Fibroblast of lung (primary cell): ENCODE measurements at regions not wholly inside any gene's neighbourhood (a gene's known extent, or its start where the extent isn't known, plus 50 kb on each side); places are given as distances from the start of the nearest gene placed in this dataset.

ENCODE experiments used
- DNase-seq, 2 donors: peaks; one replicate each; pipeline versions ENCODE4 v3.0.0 to v3.0.0-alpha.2; 2010; ENCODE audit warnings: low read depth in 2 of 2
- H2AFZ ChIP-seq: 2 replicates; pipeline ENCODE4 v1.5.1; 2012; ENCODE audit warnings: low read length, control low read depth, inconsistent platforms
- H3K27ac ChIP-seq: 2 replicates; pipeline ENCODE4 v1.5.1; 2011; ENCODE audit warnings: low read length, control low read depth; ENCODE audit not compliant: insufficient read depth
- H3K27me3 ChIP-seq: 2 replicates; pipeline ENCODE4 v1.5.1; 2011; ENCODE audit warnings: mild to moderate bottlenecking, low read length; ENCODE audit not compliant: control insufficient read depth, insufficient read depth
- H3K36me3 ChIP-seq: 2 replicates; pipeline ENCODE4 v1.5.1; 2011; ENCODE audit warnings: low read length; ENCODE audit not compliant: control insufficient read depth, insufficient read depth
- H3K4me1 ChIP-seq: 2 replicates; pipeline ENCODE4 v1.5.1; 2011; ENCODE audit warnings: low read length; ENCODE audit not compliant: control insufficient read depth, insufficient read depth; ENCODE audit errors: extremely low read depth
- H3K4me2 ChIP-seq: 2 replicates; pipeline ENCODE4 v1.5.1; 2011; ENCODE audit warnings: low read length, control low read depth; ENCODE audit not compliant: insufficient read depth; ENCODE audit errors: extremely low read depth
- H3K4me3 ChIP-seq, 4 experiments: fragments of 200-600 bp in 1 of 4; sonication (generic) in 1 of 4; replicated peaks in 1 of 4; 2 replicates each; pipeline ENCODE4 v1.5.1; 2011 to 2016; ENCODE audit warnings: low read length in 4 of 4, low read depth in 3 of 4, mild to moderate bottlenecking in 3 of 4, control low read depth in 2 of 4, inconsistent platforms in 1 of 4, mixed read lengths in 1 of 4; ENCODE audit not compliant: insufficient read depth in 1 of 4; ENCODE audit errors: control extremely low read depth in 1 of 4
- H3K79me2 ChIP-seq: 2 replicates; pipeline ENCODE4 v1.5.1; 2012; ENCODE audit warnings: mild to moderate bottlenecking, low read length, inconsistent platforms; ENCODE audit not compliant: control insufficient read depth, insufficient read depth
- H3K9ac ChIP-seq: 2 replicates; pipeline ENCODE4 v1.5.1; 2011; ENCODE audit warnings: mild to moderate bottlenecking, low read length, control low read depth; ENCODE audit not compliant: insufficient read depth
- H3K9me3 ChIP-seq: 2 replicates; pipeline ENCODE4 v1.5.1; 2012; ENCODE audit warnings: low read depth, low read length; ENCODE audit not compliant: control insufficient read depth, insufficient read depth
- H4K20me1 ChIP-seq: 2 replicates; pipeline ENCODE4 v1.5.1; 2011; ENCODE audit warnings: low read length; ENCODE audit not compliant: control insufficient read depth, insufficient read depth; ENCODE audit errors: extremely low read depth
- EZH2 ChIP-seq: IDR thresholded peaks from 2 replicates; pipeline ENCODE4 v1.5.1; 2012; ENCODE audit warnings: low read length, control low read depth, mild to moderate bottlenecking; ENCODE audit errors: missing control alignments
- TF ChIP-seq, protein P1 (sequence below), 2 donors: IDR thresholded peaks in 1 of 2; conservative IDR thresholded peaks in 1 of 2; 1 replicate in 1 of 2; 2 replicates in 1 of 2; pipeline ENCODE4 v1.5.1; 2011 to 2012; ENCODE audit warnings: low read length in 2 of 2, control low read depth in 1 of 2, inconsistent platforms in 1 of 2, low read depth in 1 of 2, mild to moderate bottlenecking in 1 of 2

GRCh38 chr4:60081839-60082238, 1118.3 kb upstream of the ADGRL3 start:
- Histone ChIP-seq H3K79me2 (no peaks in the 10 kb centered on the region), H3K9me3 (no peaks in the 10 kb centered on the region), H3K4me2 (no peak overlapping the region), H3K4me1 (no peaks in the 10 kb centered on the region), H3K27ac (no peak overlapping the region), H3K27me3 (no peaks in the 10 kb centered on the region), H2AFZ (no peak overlapping the region), H3K9ac (no peak overlapping the region), H3K4me3 (no peak overlapping the region), H3K36me3 (no peaks in the 10 kb centered on the region), H4K20me1 (no peaks in the 10 kb centered on the region)
- DNase-seq: no peak
- TF ChIP-seq, protein P1, sequence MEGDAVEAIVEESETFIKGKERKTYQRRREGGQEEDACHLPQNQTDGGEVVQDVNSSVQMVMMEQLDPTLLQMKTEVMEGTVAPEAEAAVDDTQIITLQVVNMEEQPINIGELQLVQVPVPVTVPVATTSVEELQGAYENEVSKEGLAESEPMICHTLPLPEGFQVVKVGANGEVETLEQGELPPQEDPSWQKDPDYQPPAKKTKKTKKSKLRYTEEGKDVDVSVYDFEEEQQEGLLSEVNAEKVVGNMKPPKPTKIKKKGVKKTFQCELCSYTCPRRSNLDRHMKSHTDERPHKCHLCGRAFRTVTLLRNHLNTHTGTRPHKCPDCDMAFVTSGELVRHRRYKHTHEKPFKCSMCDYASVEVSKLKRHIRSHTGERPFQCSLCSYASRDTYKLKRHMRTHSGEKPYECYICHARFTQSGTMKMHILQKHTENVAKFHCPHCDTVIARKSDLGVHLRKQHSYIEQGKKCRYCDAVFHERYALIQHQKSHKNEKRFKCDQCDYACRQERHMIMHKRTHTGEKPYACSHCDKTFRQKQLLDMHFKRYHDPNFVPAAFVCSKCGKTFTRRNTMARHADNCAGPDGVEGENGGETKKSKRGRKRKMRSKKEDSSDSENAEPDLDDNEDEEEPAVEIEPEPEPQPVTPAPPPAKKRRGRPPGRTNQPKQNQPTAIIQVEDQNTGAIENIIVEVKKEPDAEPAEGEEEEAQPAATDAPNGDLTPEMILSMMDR (conservative IDR thresholded peaks at IDR 0.05 in 1 of 2, IDR thresholded peaks at IDR 0.05 in 1 of 2; ENCODE audit: low read depth in 1 of 2, low read length in 2 of 2): no peak
- TF ChIP-seq EZH2: no peak

- no peak overlapping the region for H3K4me3 ChIP-seq
Measured at GRCh38 chr4:60088807-60089486, 1111.2 kb upstream of the ADGRL3 start.

DNA sequence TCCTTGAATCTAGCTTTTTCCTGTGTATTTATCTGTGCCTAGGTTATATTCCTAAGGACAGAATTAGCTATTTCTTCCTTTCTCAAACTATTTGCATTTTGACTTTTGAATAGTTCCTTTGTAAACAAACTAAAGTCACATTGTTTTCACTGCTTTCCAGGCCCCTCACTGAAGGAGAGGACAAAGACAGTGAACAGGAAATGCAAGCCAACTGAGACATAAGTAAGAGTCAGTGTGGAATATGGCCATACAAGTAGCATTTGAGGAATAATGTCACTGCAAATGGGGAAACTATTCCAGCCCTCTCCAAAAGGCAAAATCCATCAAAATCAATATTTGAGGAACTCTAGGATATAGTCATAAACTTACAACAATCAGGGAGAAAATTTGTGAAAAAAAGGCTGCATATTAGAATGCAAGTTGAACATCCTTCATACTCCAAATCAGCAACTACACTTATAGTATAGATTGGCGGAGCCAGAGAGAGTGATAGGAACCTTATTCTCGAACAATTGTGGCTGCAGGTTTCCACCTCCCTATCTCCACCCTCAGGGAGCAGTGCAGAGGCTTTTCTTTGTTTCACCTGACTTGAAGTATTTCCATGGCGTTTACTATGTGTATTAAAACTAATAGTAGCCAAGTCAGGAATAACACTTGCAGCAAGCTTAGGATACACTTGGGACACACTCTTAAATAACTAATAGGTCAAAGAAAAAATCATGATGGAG, 1110.4 kb upstream of the ADGRL3 start:
- H2AFZ ChIP-seq: no peak overlapping the region
- H3K9me3 ChIP-seq: no peaks in the 10 kb centered on the region
- no peak overlapping the region for H3K4me3 ChIP-seq
- no peak for TF ChIP-seq EZH2
- TF ChIP-seq, protein P1 (conservative IDR thresholded peaks at IDR 0.05 in 1 of 2, IDR thresholded peaks at IDR 0.05 in 1 of 2; ENCODE audit: low read depth in 1 of 2, low read length in 2 of 2): no peak
- H4K20me1 ChIP-seq: no peaks in the 10 kb centered on the region
- H3K27me3 ChIP-seq: no peaks in the 10 kb centered on the region
- no peak for DNase-seq
- H3K4me2 ChIP-seq: no peak overlapping the region
- no peaks in the 10 kb centered on the region for H3K36me3 ChIP-seq
- no peaks in the 10 kb centered on the region for H3K79me2 ChIP-seq
- H3K27ac ChIP-seq: no peak overlapping the region
- H3K9ac ChIP-seq: no peak overlapping the region
- no peaks in the 10 kb centered on the region for H3K4me1 ChIP-seq

More at GRCh38 chr4:60088807-60089486, 1111.2 kb upstream of the ADGRL3 start:
- Histone ChIP-seq H3K36me3 (no peaks in the 10 kb centered on the region), H3K4me2 (no peak overlapping the region), H3K9me3 (no peaks in the 10 kb centered on the region), H3K4me1 (no peaks in the 10 kb centered on the region), H3K27me3 (no peaks in the 10 kb centered on the region), H4K20me1 (no peaks in the 10 kb centered on the region), H3K27ac (no peak overlapping the region), H3K79me2 (no peaks in the 10 kb centered on the region), H2AFZ (no peak overlapping the region), H3K9ac (no peak overlapping the region)
- TF ChIP-seq, protein P1 (conservative IDR thresholded peaks at IDR 0.05 in 1 of 2, IDR thresholded peaks at IDR 0.05 in 1 of 2; ENCODE audit: low read depth in 1 of 2, low read length in 2 of 2): no peak
- TF ChIP-seq EZH2: no peak
- no peak for DNase-seq
